ENCODE measurements at regions not wholly inside any gene's neighbourhood (a gene's known extent, or its start where the extent isn't known, plus 50 kb on each side); places are given as distances from the start of the nearest gene placed in this dataset.

- DNase-seq: no peak
Measured at GRCh38 chr4:43244688-43245382, 352.3 kb downstream of the GRXCR1 start.

- DNase-seq: no peak
Measured at GRCh38 chr4:43251841-43252240, 359.3 kb downstream of the GRXCR1 start.

- DNase-seq: no peak
Measured at GRCh38 chr4:43253541-43253940, 361.0 kb downstream of the GRXCR1 start.

GRCh38 chr4:43264730-43265129 lies 372.2 kb downstream of the GRXCR1 start:
- no peak for DNase-seq

- DNase-seq: no peak
Measured at GRCh38 chr4:43271946-43272345, 379.4 kb downstream of the GRXCR1 start.

GRCh38 chr4:43274376-43274775 lies 381.9 kb downstream of the GRXCR1 start:
- DNase-seq: no peak

- DNase-seq: no peak
Measured at GRCh38 chr4:43275779-43276178, 383.3 kb downstream of the GRXCR1 start.

GRCh38 chr4:43276321-43276720 lies 383.8 kb downstream of the GRXCR1 start:
- no peak for DNase-seq

- no peak for DNase-seq
Measured at GRCh38 chr4:43277003-43277402, 384.5 kb downstream of the GRXCR1 start.

- no peak for DNase-seq
Measured at GRCh38 chr4:43282534-43282933, 390.0 kb downstream of the GRXCR1 start.

GRCh38 chr4:43286137-43286536 lies 393.6 kb downstream of the GRXCR1 start:
- no peak for DNase-seq

- no peak for DNase-seq
Measured at GRCh38 chr4:43296946-43297528, 404.5 kb downstream of the GRXCR1 start.

- DNase-seq: no peak
Measured at GRCh38 chr4:43316813-43317212, 424.3 kb downstream of the GRXCR1 start.

- DNase-seq: no peak
Measured at GRCh38 chr4:43325220-43325967, 432.9 kb downstream of the GRXCR1 start.

- no peak for DNase-seq
Measured at GRCh38 chr4:43330288-43330687, 437.8 kb downstream of the GRXCR1 start.

GRCh38 chr4:43331226-43332051 lies 438.9 kb downstream of the GRXCR1 start:
- DNase-seq: no peak

- DNase-seq: no peak
Measured at GRCh38 chr4:43332052-43332425, 439.5 kb downstream of the GRXCR1 start.

- DNase-seq: no peak
Measured at GRCh38 chr4:43337707-43338106, 445.2 kb downstream of the GRXCR1 start.

- DNase-seq: no peak
Measured at GRCh38 chr4:43339435-43339834, 446.9 kb downstream of the GRXCR1 start.

- DNase-seq: no peak
Measured at GRCh38 chr4:43341741-43342140, 449.2 kb downstream of the GRXCR1 start.

GRCh38 chr4:43343298-43343697 lies 450.8 kb downstream of the GRXCR1 start:
- DNase-seq: no peak

GRCh38 chr4:43345323-43345925 lies 452.9 kb downstream of the GRXCR1 start:
- no peak for DNase-seq

- no peak for DNase-seq
Measured at GRCh38 chr4:43348591-43348990, 456.1 kb downstream of the GRXCR1 start.
